ENCODE measurements at regions not wholly inside any gene's neighbourhood (a gene's known extent, or its start where the extent isn't known, plus 50 kb on each side); places are given as distances from the start of the nearest gene placed in this dataset.
"Not testable (repeated sequence)": the region's sequence is repeated elsewhere in the genome, so short reads cannot be mapped to it uniquely, and the experiment has no call there.

DNA sequence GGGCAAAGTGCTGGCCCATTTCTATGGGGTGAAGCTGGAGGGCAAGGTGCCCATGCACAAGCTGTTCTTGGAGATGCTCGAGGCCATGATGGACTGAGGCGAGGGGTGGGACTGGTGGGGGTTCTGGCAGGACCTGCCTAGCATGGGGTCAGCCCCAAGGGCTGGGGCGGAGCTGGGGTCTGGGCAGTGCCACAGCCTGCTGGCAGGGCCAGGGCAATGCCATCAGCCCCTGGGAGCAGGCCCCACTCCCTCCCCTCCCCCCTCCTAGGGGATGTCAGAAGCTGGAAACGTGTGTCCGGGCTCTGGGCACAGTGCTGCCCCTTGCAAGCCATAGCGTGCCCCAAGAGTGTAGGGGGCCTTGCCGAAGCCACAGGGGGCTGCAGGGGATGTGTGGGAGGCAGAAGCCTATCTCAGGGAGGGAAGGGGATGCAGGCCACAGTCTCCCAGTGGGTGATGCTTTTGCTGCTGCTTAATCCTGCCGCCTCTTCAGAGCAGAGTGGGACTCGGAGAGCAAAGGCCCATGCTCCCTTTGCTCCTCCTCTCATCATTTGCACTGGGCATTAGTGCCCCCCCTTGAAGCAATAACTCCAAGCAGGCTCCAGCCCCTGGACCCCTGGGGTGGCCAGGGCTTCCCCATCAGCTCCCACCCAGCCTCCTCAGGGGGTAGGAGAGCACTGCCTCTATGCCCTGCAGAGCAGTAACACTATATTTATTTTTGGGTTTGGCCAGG, 85.2 kb downstream of the MRPL57 start:
- DNase-seq (ENCODE audit: low read depth) = not testable (repeated sequence)

- DNase-seq (ENCODE audit: low read depth) = not testable (repeated sequence)
Measured at GRCh38 chr13:21263909-21264308, 87.5 kb downstream of the MRPL57 start.

DNA sequence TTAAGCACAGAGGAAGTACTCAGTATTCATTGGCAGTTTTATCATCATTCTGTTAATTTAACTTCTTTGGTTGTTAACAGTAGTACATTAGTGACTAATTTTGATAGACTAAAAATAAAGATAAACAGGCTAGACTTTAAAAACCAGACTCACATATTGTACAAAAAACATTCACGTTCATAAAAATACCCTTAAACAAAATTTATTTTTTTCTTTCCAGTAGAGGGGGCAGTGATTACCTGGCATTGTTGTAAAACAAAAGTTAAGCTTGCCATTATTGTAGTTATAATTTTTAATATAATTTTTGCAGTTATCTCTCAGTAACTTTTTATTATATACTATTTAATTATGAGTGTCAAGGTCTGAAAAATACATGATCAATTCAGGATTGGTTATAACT, 92.0 kb downstream of the MRPL57 start:
- DNase-seq (ENCODE audit: low read depth) = not testable (repeated sequence)

GRCh38 chr13:21272439-21272838, 96.0 kb downstream of the MRPL57 start:
- DNase-seq (ENCODE audit: low read depth) = not testable (repeated sequence)

- not testable (repeated sequence) for DNase-seq (ENCODE audit: low read depth)
Measured at GRCh38 chr13:21274457-21274856, 98.0 kb downstream of the MRPL57 start.

- DNase-seq (ENCODE audit: low read depth) = no peak
Measured at GRCh38 chr13:21282065-21282464, 105.6 kb downstream of the MRPL57 start.

- DNase-seq (ENCODE audit: low read depth) = no peak
Measured at GRCh38 chr13:21287331-21287907, 111.0 kb downstream of the MRPL57 start.

DNA sequence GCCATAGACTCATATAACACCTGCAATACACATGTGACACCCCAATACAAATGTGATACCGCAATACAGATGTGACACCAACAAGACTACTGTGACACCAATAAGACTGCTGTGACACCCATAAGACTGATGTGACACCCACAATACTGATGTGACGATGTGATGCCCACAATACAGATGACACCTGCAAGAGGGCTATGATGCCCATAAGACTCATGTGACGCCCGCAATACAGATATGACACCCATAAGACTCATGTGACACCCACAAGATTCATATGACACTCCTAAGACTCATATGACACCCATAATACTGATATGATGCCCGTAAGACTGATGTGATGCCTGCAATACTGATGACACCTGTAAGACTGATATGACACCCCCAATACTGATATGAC, 113.0 kb downstream of the MRPL57 start:
- no peak for DNase-seq (ENCODE audit: low read depth)

DNA sequence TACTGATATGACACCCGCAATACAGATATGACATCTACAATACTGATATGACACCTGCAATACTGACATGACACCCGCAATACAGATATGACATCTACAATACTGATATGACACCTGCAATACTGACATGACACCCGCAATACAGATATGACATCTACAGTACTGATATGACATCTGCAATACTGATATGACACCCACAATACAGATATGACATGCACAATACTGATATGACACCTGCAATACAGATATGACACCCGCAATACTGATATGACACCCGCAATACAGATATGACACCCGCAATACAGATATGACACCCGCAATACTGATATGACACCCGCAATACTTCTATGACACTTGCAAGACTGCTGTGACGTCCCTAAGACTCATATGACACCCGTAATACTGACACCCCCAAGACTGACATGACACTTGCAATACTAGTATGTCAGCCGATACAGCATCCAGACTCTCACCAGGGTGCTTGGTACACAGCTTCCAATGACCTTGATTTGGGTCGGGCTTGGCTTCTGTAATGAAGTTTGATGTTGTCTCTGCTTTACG, 114.1 kb downstream of the MRPL57 start:
- not testable (repeated sequence) for DNase-seq (ENCODE audit: low read depth)

DNA sequence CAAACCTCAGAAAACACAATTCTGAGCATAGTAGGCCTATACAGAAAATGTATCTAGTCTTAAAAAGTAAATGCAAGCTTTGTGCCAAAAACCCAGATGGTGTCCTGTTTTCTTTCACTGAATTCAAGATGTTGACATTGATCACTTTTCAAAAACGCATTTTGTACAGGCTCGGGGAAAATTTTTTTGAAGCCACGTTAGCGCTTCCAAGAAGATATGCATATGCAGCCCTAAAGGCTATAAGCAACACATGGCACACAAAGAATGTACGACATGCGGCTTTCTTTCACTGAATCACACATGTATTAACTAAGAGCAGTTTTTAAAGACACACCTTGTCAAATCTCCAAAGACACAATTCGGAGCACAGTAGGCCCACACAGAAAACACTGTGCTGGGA, 115.4 kb downstream of the MRPL57 start:
- no peak for DNase-seq (ENCODE audit: low read depth)

DNA sequence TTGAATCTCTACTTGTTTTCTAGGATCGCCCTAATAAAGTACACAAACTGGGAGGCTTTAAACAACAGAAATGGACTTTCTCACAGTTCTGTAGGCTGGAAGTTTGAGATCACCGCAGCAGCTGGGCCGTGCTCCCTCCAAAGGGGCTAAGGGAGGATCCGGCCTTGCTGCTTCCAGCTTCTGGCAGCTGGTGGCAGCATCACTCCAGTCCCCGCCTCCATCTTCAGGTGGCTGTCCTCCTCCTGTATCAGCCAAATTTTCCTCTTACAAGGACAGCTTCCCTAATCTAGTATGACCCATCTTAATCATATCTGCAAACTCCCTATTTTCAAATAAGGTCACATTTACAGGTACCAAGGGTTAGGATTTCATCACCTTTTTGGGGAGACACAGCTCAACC, 120.5 kb downstream of the MRPL57 start:
- DNase-seq (ENCODE audit: low read depth) = peak; percentile 3

- DNase-seq (ENCODE audit: low read depth) = peak; percentile 1
Measured at GRCh38 chr13:21297447-21297846, 121.0 kb downstream of the MRPL57 start.

DNA sequence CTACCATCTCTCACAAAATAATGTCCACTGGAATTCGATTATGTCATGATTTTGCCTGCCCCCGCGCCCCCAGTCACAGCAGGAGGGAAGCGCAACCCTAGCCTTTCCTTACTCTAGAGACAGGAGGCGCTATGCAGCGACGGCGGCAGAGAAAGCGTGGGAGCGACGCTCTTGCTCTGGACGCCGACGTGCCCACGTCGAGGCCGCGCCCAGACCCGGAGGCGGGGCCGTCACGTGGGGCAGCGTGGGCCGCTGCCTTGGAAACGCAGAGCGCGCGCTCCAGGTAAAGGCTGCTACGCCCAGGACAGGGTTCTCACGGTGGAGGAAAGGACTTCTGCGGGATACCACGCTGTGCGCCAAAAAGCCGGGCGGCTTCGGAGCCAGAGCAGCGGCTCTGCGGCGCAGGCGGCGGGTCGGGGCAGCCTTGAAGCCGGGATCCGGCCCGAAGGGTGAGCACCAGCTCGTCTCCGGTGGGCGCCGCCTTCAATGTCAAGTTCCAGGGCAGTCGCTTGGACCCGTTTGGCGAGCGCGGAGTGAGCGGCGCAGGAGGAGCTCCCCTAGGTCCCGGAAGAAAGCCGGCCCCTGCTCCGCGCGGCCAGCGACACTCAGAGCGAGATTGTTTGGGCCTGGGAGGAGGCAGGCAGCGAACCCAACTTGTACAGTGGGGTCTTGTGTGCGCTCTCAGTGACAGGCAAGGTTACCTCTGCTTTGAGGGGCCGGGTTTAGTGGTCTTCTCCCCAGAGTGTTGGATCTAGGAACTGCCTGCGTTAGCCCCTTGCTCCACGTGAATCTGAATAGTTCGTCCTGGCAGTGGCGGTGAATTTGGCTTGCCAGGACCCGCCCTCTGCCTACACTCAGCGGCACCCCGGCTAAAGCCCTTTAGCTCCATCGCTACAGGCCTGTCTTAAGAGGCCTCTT, 121.7 kb downstream of the MRPL57 start:
- DNase-seq (ENCODE audit: low read depth) = peak; percentile 71

DNA sequence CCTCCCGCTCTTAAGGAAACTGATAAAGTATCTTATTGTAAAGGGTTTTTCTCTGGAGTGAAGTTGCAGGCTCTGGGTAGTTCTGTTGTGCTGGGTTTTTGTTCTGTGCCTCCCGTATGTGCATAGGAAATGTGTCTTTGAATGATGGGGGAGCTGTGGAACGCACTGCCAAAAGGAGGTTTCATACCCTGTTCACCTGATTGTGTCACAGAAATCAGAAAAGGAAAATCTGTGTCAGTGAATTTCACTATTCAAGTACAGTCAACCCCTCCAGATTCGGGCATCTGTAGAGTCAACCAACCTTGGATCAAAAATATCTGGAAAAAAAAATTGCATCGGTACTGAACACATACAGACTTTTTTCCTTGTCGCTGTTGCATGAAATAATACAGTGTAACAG, 127.8 kb downstream of the MRPL57 start:
- DNase-seq (ENCODE audit: low read depth) = no peak

DNA sequence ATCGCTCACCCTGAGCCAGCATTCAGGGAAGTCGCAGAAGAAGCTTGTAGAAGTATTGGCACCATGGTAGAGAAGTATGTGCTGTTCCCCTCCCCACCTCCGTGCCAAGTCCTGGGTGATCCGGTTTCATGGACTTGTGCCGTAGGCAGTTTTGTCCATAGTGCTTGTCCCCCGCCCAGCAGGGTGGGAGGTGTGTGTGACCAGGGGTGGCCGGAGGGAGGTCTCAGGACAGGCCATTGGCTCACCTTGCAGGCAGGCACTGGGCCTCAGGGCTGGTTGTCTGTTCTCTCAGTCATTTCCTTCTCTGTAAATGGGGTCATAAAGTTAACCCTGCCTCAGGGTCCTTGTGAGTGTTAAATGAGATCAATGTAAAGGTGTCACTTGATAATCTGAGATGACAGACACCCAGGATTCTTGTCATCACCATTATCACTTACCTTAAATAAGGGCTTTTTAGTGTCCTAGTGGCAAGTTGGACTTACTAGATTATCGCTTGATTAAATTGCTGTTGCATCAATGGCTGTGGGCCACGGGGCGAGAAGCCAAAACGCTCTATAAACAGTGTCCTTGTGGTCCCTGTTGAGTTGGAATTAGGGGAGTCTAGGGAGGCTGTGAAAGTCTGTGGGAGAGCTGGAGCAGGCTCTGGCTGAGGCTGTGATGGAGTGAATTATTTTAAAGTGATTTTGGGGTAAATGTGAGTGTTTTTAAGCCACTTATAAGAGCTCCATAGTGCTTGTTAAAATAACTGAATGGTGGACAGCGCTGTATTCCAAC, 130.0 kb downstream of the MRPL57 start:
- DNase-seq (ENCODE audit: low read depth) = not testable (repeated sequence)

DNA sequence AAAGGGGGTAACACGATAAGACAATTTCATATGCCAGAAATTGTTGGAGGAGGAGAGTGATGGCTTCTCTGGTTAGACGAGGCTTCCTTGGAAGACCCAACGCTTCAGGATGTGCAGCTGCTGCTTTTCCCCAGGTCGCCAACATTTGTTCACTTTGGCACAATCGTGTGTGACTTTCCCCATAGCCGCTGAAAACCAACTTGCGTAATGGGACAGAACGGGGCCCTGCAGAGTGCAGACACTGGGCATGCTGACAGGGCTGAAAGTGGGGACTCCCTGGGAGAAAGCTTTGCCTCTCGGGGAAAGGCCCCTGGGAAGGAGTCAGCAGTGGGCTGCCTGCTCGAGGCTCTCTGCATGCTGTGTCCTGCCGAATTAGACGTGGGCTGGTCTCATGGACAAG, 130.7 kb downstream of the MRPL57 start:
- DNase-seq (ENCODE audit: low read depth) = not testable (repeated sequence)

DNA sequence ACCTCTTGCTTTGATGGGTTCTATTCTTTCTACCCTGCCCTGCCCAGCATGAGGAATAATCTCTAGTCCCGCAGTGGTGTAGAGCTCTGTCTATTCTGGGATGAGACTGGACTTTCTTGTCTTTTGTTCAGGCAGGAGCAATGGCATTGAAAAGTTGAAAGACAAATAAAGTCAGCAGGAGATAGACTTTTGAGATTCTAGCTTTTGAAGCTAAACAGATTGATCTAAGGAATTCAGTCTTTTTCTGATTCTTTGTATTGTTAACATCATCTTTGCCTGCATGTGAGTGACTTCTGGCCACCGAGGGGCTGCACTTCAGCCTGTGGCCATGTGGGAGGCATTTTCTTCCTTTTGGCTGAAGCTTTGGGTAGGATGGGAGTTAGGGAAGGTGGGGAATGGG, 132.4 kb downstream of the MRPL57 start:
- no peak for DNase-seq (ENCODE audit: low read depth)

- no peak for DNase-seq (ENCODE audit: low read depth)
Measured at GRCh38 chr13:21309542-21310172, 133.2 kb downstream of the MRPL57 start.

- no peak for DNase-seq (ENCODE audit: low read depth)
Measured at GRCh38 chr13:21310220-21310619, 133.8 kb downstream of the MRPL57 start.

DNA sequence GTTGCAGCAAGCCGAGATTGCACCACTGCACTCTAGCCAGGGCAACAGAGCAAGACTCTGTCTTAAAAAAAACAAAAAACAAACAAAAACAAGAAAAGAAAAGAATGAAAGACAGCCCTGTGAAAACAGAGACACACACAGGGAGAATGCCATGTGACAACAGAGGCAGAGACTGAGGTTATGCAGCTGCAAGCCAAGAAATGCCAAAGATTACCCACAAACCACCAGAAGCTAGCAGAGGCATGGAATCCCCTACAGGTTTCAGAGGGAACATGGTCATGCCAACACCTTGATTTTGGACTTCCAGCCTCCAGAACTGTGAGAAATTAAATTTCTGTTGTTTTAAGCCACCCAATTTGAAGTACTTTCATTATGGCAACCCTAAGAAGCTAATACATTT, 138.5 kb downstream of the MRPL57 start:
- not testable (repeated sequence) for DNase-seq (ENCODE audit: low read depth)

DNA sequence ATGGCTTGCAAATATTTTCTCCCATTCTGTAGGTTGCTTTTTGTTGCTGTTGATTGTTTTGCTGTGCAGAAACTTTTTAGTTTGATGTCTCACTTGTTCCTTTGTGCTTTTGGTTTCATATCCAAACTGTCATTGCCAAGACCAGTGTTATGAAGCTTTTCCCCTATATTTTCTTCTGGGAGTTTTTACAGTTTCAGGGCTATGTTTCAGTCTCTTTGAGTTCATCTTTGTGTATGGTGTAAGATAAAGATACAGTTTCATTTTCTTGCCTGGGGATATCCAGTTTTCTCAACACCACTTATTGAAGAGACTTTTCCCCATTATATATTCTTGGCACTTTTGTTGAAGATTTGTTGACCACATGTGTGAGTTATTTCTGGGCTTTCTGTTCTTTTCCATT, 139.9 kb downstream of the MRPL57 start:
- no peak for DNase-seq (ENCODE audit: low read depth)
